ENCODE measurements at regions not wholly inside any gene's neighbourhood (a gene's known extent, or its start where the extent isn't known, plus 50 kb on each side); places are given as distances from the start of the nearest gene placed in this dataset.

DNA sequence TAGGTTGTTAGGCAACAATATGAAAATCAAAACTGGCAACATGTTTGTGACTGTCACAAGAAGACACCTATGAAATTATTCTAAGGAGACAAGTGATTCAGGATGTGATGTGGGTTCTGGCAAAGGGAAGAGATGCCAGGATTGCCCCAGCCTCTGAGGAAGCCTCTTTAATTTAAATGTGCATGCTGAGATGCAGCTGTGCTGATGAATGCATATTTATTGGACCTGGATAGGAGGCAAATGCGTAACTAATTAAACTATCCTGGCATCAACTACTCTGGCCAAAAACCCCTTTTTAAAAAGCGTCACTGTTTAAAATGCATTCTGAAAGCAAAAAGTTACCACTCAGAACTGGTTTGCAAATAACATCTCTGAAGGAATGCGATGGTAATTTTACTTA is 176.5 kb upstream of the DPH6 start (continued):
- no peak for TF ChIP-seq RREB1 (CRISPR knock-in tag; IDR thresholded peaks at IDR 0.05)

- Histone ChIP-seq H3K4me1 (replicated peaks in 1 of 2; ENCODE audit: control insufficient read depth in 2 of 2, insufficient read depth in 2 of 2, low read length in 2 of 2) (no peaks in the 10 kb centered on the region; a peak in 1 of 5 replicates), H3K27me3 (ENCODE audit: control insufficient read depth in 2 of 2, insufficient read depth in 2 of 2, low read length in 2 of 2) (no peaks in the 10 kb centered on the region; a peak in 1 of 5 replicates), H3K36me3 (ENCODE audit: control insufficient read depth, insufficient read depth, low read length) (no peaks in the 10 kb centered on the region), H3K27ac (ENCODE audit: extremely low read depth, low read depth, low read length) (no peak overlapping the region), H3K9me1 (ENCODE audit: control insufficient read depth, insufficient read depth, low read length) (no peaks in the 10 kb centered on the region), H3K9ac (ENCODE audit: insufficient read depth in 1 of 2, low read depth in 2 of 2, low read length in 2 of 2) (no peak overlapping the region), H3K9me3 (replicated peaks; ENCODE audit: control insufficient read depth, insufficient read depth, low read depth, low read length) (no peaks in the 10 kb centered on the region), H3K4me2 (ENCODE audit: insufficient read depth, low read length) (no peak overlapping the region), H3K4me3 (no peak overlapping the region), H4K20me1 (replicated peaks; ENCODE audit: control insufficient read depth, insufficient read depth, low read length) (no peaks in the 10 kb centered on the region), H3K79me2 (ENCODE audit: control insufficient read depth, insufficient read depth, low read length) (no peaks in the 10 kb centered on the region), H2AFZ (ENCODE audit: low read depth, low read length) (no peak overlapping the region)
- ATAC-seq (no peak), DNase-seq (ENCODE audit: extremely low read depth in 1 of 4, low spot score in 3 of 4) (no peak), FAIRE-seq (no peak)
- in situ Hi-C loops (cut with MboI): no loop called here
- POLR2A ChIA-PET: interaction anchor here (0.9 kb wide), 1 partner anchor 18 kb away, joined by 3 read pairs; no protein-coding TSS in a partner anchor
- BruUV-seq (replicated peaks): no TSS peak
- intact Hi-C loops (cut with micrococcal nuclease): no loop called here
- CTCF ChIA-PET (ENCODE audit: low intra/inter-chr PET ratio): no interaction called here
- WGBS (ENCODE audit: insufficient coverage, low coverage, missing lambda C conversion rate): 2% methylated on average over 5 of the region's 5 CpGs
- TF ChIP-seq COPS2 (conservative IDR thresholded peaks at IDR 0.05): no peak
- no peak for TF ChIP-seq NBN (IDR thresholded peaks at IDR 0.05; ENCODE audit: low read depth)
- no peak for TF ChIP-seq EP300 (IDR thresholded peaks at IDR 0.05; ENCODE audit: low read length)
- TF ChIP-seq YBX1 (IDR thresholded peaks at IDR 0.05): no peak
- no peak for TF ChIP-seq RFX1 (IDR thresholded peaks at IDR 0.05)
- TF ChIP-seq PML (IDR thresholded peaks at IDR 0.05; ENCODE audit: low read length): no peak
- no peak for TF ChIP-seq FOXP1 (CRISPR knock-in tag; IDR thresholded peaks at IDR 0.05)
- TF ChIP-seq, protein P1, sequence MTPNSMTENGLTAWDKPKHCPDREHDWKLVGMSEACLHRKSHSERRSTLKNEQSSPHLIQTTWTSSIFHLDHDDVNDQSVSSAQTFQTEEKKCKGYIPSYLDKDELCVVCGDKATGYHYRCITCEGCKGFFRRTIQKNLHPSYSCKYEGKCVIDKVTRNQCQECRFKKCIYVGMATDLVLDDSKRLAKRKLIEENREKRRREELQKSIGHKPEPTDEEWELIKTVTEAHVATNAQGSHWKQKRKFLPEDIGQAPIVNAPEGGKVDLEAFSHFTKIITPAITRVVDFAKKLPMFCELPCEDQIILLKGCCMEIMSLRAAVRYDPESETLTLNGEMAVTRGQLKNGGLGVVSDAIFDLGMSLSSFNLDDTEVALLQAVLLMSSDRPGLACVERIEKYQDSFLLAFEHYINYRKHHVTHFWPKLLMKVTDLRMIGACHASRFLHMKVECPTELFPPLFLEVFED (CRISPR knock-in tag; conservative IDR thresholded peaks at IDR 0.05): no peak
- no peak for TF ChIP-seq CREB1 (IDR thresholded peaks at IDR 0.05)
- TF ChIP-seq CREB1 (CRISPR knock-in tag; IDR thresholded peaks at IDR 0.05): no peak
- no peak for TF ChIP-seq MYC (IDR thresholded peaks at IDR 0.05; ENCODE audit: low read depth, low read length)
- no peak for TF ChIP-seq MYC (CRISPR knock-in tag; IDR thresholded peaks at IDR 0.05; ENCODE audit: borderline replicate concordance, low read depth)
- TF ChIP-seq CCAR2 (IDR thresholded peaks at IDR 0.05; ENCODE audit: low read depth, low read length): no peak
These were observed 177.3 kb upstream of the DPH6 start for GRCh38 chr15:35723120-35723847.
